WTC11 (cell line): ENCODE measurements at regions not wholly inside any gene's neighbourhood (a gene's known extent, or its start where the extent isn't known, plus 50 kb on each side); places are given as distances from the start of the nearest gene placed in this dataset.

ENCODE experiments used
- ATAC-seq: fragments of 200-7000 bp; cut with Tn5 transposase; 2 replicates; pipeline ENCODE4 v1.10.0; 2021; ENCODE audit warnings: mild to moderate bottlenecking, moderate library complexity
- CTCF ChIA-PET: fragments of 300-600 bp; sonication (Branson Sonifier 250); formaldehyde crosslinking; loops from one replicate; lab custom pipeline; 2021; ENCODE audit warnings: antibody characterized with exemption; lab: Charles Lee
- POLR2A ChIA-PET: fragments of 350-600 bp; sonication (Branson Sonifier 250); formaldehyde crosslinking; loops from one replicate; lab custom pipeline; 2021; ENCODE audit warnings: antibody characterized with exemption; lab: Charles Lee
- DNase-seq: peaks from one replicate; pipeline ENCODE4 v3.0.0; 2021; ENCODE audit warnings: low spot score
- H3K27ac Mint-ChIP-seq: 2 replicates; pipeline ENCODE4 v1.8.0; 2021; ENCODE audit warnings: mixed read lengths
- H3K27me3 Mint-ChIP-seq: 2 replicates; pipeline ENCODE4 v1.8.0; 2021; ENCODE audit warnings: low read depth, mild to moderate bottlenecking, moderate library complexity, mixed read lengths
- H3K36me3 Mint-ChIP-seq: 2 replicates; pipeline ENCODE4 v1.8.0; 2021; ENCODE audit warnings: mixed read lengths
- H3K4me1 Mint-ChIP-seq: 2 replicates; pipeline ENCODE4 v1.8.0; 2022; ENCODE audit warnings: mixed read lengths
- H3K4me3 Mint-ChIP-seq: 2 replicates; pipeline ENCODE4 v1.8.0; 2021; ENCODE audit warnings: mild to moderate bottlenecking, moderate library complexity, mixed read lengths
- H3K9me3 Mint-ChIP-seq: 2 replicates; pipeline ENCODE4 v1.8.0; 2021; ENCODE audit warnings: mixed read lengths
- E2F1 ChIP-seq: sonication (generic); formaldehyde crosslinking; IDR thresholded peaks from 2 replicates; pipeline ENCODE4 v1.8.0; 2022; ENCODE audit warnings: mild to moderate bottlenecking, missing genetic modification reagents
- E2F4 ChIP-seq: sonication (generic); formaldehyde crosslinking; IDR thresholded peaks from 2 replicates; pipeline ENCODE4 v1.8.1; 2022; ENCODE audit warnings: low read depth, mild to moderate bottlenecking, moderate library complexity, missing genetic modification reagents, borderline replicate concordance
- ERG ChIP-seq: fragments of 250-450 bp; sonication (Bioruptor Pico); IDR thresholded peaks from 2 replicates; pipeline ENCODE4 v1.8.0; 2021; ENCODE audit warnings: mild to moderate bottlenecking
- GTF2I ChIP-seq: fragments of 250-450 bp; sonication (Bioruptor Pico); conservative IDR thresholded peaks from 2 replicates; pipeline ENCODE4 v1.4.0; 2021; ENCODE audit warnings: mild to moderate bottlenecking
- JAZF1 ChIP-seq: fragments of 250-450 bp; sonication (Bioruptor Pico); IDR thresholded peaks from 2 replicates; pipeline ENCODE4 v1.9.0; 2021; ENCODE audit warnings: moderate library complexity, mild to moderate bottlenecking, inconsistent platforms
- MAX ChIP-seq: sonication (generic); formaldehyde crosslinking; IDR thresholded peaks from 2 replicates; pipeline ENCODE4 v1.8.0; 2022; ENCODE audit warnings: mild to moderate bottlenecking, missing genetic modification reagents
- NR2C2 ChIP-seq: sonication (generic); formaldehyde crosslinking; IDR thresholded peaks from 2 replicates; pipeline ENCODE4 v1.8.0; 2022; ENCODE audit warnings: mild to moderate bottlenecking, missing genetic modification reagents
- RORB ChIP-seq: fragments of 250-450 bp; sonication (Bioruptor Pico); IDR thresholded peaks from 2 replicates; pipeline ENCODE4 v1.9.0; 2021; ENCODE audit warnings: mild to moderate bottlenecking
- SOX15 ChIP-seq: fragments of 250-450 bp; sonication (Bioruptor Pico); IDR thresholded peaks from 2 replicates; pipeline ENCODE4 v1.9.0; 2021; ENCODE audit warnings: mild to moderate bottlenecking
- TEAD4 ChIP-seq: sonication (generic); formaldehyde crosslinking; IDR thresholded peaks from 2 replicates; pipeline ENCODE4 v1.8.0; 2022; ENCODE audit warnings: mild to moderate bottlenecking, missing genetic modification reagents
- ZBTB43 ChIP-seq: sonication (generic); formaldehyde crosslinking; IDR thresholded peaks from 2 replicates; pipeline ENCODE4 v1.8.1; 2023; ENCODE audit warnings: mild to moderate bottlenecking, missing genetic modification reagents
- ZNF317 ChIP-seq: sonication (generic); formaldehyde crosslinking; IDR thresholded peaks from 2 replicates; pipeline ENCODE4 v1.8.1; 2023; ENCODE audit warnings: low read depth, mild to moderate bottlenecking, moderate library complexity, missing genetic modification reagents, borderline replicate concordance
- ZNF396 ChIP-seq: fragments of 250-450 bp; sonication (Bioruptor Pico); IDR thresholded peaks from 2 replicates; pipeline ENCODE4 v1.8.0; 2021; ENCODE audit warnings: mild to moderate bottlenecking, moderate library complexity, borderline replicate concordance
- TF ChIP-seq, protein P1 (sequence below): sonication (generic); formaldehyde crosslinking; IDR thresholded peaks from 2 replicates; pipeline ENCODE4 v1.8.1; 2023; ENCODE audit warnings: mild to moderate bottlenecking, missing genetic modification reagents, moderate library complexity
- TF ChIP-seq, protein P2 (sequence below): sonication (generic); formaldehyde crosslinking; IDR thresholded peaks from 2 replicates; pipeline ENCODE4 v1.8.0; 2023; ENCODE audit warnings: missing genetic modification reagents, mild to moderate bottlenecking, borderline replicate concordance
- TF ChIP-seq, protein P3 (sequence below): sonication (generic); formaldehyde crosslinking; IDR thresholded peaks from 2 replicates; pipeline ENCODE4 v1.8.1; 2023; ENCODE audit warnings: mild to moderate bottlenecking, moderate library complexity, missing genetic modification reagents
- TF ChIP-seq, protein P4 (sequence below): fragments of 250-450 bp; sonication (Bioruptor Pico); conservative IDR thresholded peaks from 2 replicates; pipeline ENCODE4 v1.9.0; 2021; ENCODE audit warnings: mild to moderate bottlenecking
- TF ChIP-seq, protein P5 (sequence below): sonication (generic); formaldehyde crosslinking; IDR thresholded peaks from 2 replicates; pipeline ENCODE4 v1.8.1; 2023; ENCODE audit warnings: mild to moderate bottlenecking, missing genetic modification reagents

GRCh38 chr10:47206449-47207280 is 93.3 kb upstream of the GDF10 start (continued):
- TF ChIP-seq ZBTB43 (CRISPR knock-in tag) (no peak), GTF2I (CRISPR knock-in tag) (no peak), ZNF317 (CRISPR knock-in tag) (no peak), NR2C2 (CRISPR knock-in tag) (no peak), TEAD4 (CRISPR knock-in tag) (no peak), ERG (CRISPR knock-in tag) (no peak), E2F4 (CRISPR knock-in tag) (no peak), RORB (CRISPR knock-in tag) (no peak), JAZF1 (CRISPR knock-in tag) (no peak)
- TF ChIP-seq, protein P1, sequence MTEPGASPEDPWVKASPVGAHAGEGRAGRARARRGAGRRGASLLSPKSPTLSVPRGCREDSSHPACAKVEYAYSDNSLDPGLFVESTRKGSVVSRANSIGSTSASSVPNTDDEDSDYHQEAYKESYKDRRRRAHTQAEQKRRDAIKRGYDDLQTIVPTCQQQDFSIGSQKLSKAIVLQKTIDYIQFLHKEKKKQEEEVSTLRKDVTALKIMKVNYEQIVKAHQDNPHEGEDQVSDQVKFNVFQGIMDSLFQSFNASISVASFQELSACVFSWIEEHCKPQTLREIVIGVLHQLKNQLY = no peak
- TF ChIP-seq, protein P2, sequence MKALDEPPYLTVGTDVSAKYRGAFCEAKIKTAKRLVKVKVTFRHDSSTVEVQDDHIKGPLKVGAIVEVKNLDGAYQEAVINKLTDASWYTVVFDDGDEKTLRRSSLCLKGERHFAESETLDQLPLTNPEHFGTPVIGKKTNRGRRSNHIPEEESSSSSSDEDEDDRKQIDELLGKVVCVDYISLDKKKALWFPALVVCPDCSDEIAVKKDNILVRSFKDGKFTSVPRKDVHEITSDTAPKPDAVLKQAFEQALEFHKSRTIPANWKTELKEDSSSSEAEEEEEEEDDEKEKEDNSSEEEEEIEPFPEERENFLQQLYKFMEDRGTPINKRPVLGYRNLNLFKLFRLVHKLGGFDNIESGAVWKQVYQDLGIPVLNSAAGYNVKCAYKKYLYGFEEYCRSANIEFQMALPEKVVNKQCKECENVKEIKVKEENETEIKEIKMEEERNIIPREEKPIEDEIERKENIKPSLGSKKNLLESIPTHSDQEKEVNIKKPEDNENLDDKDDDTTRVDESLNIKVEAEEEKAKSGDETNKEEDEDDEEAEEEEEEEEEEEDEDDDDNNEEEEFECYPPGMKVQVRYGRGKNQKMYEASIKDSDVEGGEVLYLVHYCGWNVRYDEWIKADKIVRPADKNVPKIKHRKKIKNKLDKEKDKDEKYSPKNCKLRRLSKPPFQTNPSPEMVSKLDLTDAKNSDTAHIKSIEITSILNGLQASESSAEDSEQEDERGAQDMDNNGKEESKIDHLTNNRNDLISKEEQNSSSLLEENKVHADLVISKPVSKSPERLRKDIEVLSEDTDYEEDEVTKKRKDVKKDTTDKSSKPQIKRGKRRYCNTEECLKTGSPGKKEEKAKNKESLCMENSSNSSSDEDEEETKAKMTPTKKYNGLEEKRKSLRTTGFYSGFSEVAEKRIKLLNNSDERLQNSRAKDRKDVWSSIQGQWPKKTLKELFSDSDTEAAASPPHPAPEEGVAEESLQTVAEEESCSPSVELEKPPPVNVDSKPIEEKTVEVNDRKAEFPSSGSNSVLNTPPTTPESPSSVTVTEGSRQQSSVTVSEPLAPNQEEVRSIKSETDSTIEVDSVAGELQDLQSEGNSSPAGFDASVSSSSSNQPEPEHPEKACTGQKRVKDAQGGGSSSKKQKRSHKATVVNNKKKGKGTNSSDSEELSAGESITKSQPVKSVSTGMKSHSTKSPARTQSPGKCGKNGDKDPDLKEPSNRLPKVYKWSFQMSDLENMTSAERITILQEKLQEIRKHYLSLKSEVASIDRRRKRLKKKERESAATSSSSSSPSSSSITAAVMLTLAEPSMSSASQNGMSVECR (CRISPR knock-in tag) = no peak

GRCh38 chr10:47207281-47207615 is 92.7 kb upstream of the GDF10 start:
- Mint-ChIP-seq H3K9me3 (peaks cover 23% of the 10 kb centered on the region), H3K27me3 (peaks cover 2% of the 10 kb centered on the region; the same call in 1 of the 2 replicates), H3K4me1 (peaks cover 4% of the 10 kb centered on the region), H3K27ac (no peak overlapping the region), H3K4me3 (no peak overlapping the region), H3K36me3 (peaks cover 7% of the 10 kb centered on the region; the same call in 1 of the 2 replicates)
- POLR2A ChIA-PET = no interaction called here
- no peak for ATAC-seq
- DNase-seq = no peak
- CTCF ChIA-PET = interaction anchor here (1.3 to 2.1 kb wide), 2 partner anchors 134 to 183 kb away, joined by 4 read pairs; no protein-coding TSS in a partner anchor
- TF ChIP-seq E2F1 (no peak), SOX15 (CRISPR knock-in tag) (no peak), MAX (CRISPR knock-in tag) (no peak), ZNF396 (CRISPR knock-in tag) (no peak)
- TF ChIP-seq, protein P3, sequence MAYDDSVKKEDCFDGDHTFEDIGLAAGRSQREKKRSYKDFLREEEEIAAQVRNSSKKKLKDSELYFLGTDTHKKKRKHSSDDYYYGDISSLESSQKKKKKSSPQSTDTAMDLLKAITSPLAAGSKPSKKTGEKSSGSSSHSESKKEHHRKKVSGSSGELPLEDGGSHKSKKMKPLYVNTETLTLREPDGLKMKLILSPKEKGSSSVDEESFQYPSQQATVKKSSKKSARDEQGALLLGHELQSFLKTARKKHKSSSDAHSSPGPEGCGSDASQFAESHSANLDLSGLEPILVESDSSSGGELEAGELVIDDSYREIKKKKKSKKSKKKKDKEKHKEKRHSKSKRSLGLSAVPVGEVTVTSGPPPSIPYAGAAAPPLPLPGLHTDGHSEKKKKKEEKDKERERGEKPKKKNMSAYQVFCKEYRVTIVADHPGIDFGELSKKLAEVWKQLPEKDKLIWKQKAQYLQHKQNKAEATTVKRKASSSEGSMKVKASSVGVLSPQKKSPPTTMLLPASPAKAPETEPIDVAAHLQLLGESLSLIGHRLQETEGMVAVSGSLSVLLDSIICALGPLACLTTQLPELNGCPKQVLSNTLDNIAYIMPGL (CRISPR knock-in tag) = no peak
- TF ChIP-seq, protein P4, sequence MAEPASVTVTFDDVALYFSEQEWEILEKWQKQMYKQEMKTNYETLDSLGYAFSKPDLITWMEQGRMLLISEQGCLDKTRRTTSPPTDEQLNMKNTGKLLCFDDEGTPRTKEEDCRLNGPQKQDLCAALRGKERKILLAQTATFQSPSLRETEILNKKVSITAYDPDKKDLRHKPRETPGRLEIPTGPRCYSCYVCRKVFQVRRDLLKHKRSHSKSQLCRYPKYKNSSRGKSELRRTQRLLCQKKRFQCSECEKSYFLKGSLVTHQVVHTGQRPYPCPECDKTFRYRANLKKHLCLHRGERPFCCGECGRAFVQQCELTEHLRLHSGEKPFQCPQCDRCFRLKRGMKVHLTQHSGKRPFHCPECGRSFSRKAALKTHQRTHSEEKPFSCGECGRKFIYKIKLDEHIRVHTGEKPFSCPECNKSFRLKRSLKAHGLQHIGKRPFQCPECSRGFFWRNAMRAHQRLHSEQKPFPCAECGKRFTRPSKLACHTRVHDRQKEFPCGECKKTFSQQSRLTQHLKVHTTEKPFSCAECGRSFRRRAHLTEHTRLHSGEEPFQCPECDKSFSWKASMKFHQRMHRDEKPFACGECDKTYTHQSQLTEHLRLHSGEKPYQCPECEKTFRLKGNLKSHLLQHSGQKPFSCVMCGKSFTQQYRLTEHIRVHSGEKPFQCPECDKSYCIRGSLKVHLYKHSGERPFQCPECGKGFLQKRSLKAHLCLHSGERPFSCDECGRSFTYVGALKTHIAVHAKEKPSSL = no peak
- TF ChIP-seq, protein P5, sequence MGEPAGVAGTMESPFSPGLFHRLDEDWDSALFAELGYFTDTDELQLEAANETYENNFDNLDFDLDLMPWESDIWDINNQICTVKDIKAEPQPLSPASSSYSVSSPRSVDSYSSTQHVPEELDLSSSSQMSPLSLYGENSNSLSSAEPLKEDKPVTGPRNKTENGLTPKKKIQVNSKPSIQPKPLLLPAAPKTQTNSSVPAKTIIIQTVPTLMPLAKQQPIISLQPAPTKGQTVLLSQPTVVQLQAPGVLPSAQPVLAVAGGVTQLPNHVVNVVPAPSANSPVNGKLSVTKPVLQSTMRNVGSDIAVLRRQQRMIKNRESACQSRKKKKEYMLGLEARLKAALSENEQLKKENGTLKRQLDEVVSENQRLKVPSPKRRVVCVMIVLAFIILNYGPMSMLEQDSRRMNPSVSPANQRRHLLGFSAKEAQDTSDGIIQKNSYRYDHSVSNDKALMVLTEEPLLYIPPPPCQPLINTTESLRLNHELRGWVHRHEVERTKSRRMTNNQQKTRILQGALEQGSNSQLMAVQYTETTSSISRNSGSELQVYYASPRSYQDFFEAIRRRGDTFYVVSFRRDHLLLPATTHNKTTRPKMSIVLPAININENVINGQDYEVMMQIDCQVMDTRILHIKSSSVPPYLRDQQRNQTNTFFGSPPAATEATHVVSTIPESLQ = no peak
